ENCODE measurements at regions not wholly inside any gene's neighbourhood (a gene's known extent, or its start where the extent isn't known, plus 50 kb on each side); places are given as distances from the start of the nearest gene placed in this dataset.

DNA sequence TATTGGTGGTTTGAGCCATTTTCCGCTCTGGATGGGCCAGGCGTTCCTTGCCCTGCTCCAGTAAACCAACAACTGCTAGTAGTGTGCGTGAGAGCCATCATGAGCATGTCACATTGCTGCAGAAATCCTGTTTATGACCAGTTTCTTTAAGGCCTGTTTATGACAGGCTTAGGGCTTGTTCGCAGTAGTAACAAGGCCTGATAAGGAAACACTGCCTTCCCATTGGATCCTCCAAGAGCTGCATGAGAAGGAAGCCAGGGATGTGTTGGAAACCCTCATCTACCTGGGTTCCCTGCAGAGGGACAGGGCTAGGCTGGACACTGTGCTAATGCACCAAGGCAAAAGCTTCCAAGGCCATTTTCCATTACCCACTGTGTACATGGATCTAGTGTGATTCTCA, 153.9 kb downstream of the ZNF518B start:
- Histone ChIP-seq H3K9me3 (no peaks in the 10 kb centered on the region), H3K27me3 (no peaks in the 10 kb centered on the region), H3K4me3 (no peak overlapping the region), H3K4me1 (no peaks in the 10 kb centered on the region), H3K27ac (no peak overlapping the region), H3K36me3 (no peaks in the 10 kb centered on the region)
- DNase-seq = no peak
- TF ChIP-seq CTCF (IDR thresholded peaks at IDR 0.05) = no peak
- intact Hi-C loops (cut with DNase I) = no loop called here
- ATAC-seq = no peak

GRCh38 chr4:10302096-10302495, 155.1 kb downstream of the ZNF518B start:
- no peak for TF ChIP-seq CTCF (IDR thresholded peaks at IDR 0.05)
- no peak overlapping the region for H3K27ac ChIP-seq
- no peaks in the 10 kb centered on the region for H3K9me3 ChIP-seq
- ATAC-seq (no peak), DNase-seq (no peak)
- no peaks in the 10 kb centered on the region for H3K27me3 ChIP-seq
- intact Hi-C loops (cut with DNase I) = no loop called here
- no peak overlapping the region for H3K4me3 ChIP-seq
- no peaks in the 10 kb centered on the region for H3K36me3 ChIP-seq
- no peaks in the 10 kb centered on the region for H3K4me1 ChIP-seq

GRCh38 chr4:10299601-10300000, 157.6 kb downstream of the ZNF518B start:
- intact Hi-C loops (cut with DNase I) = no loop called here
- ATAC-seq = no peak

DNA sequence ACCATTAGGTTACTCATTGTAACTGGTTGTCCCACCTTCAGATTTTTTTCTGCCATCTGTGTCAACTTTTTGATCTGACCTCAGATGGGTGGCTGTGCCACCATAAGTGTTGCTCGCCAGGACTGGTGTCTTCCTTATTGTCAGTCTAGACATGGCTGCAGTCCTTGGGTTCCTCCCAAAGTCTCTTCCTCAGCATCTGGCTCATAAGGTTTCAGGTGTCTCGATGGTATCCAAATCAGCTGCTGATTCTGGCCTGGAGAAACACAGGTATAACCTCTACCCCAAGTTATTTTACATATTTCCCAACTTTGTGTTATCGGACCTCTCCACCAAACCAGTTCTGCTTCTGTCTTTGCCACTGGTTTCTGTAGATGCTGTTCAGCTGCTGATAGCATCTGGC, 158.5 kb downstream of the ZNF518B start:
- ATAC-seq = no peak
- intact Hi-C loops (cut with DNase I) = no loop called here
- Histone ChIP-seq H3K27ac (no peak overlapping the region), H3K36me3 (no peaks in the 10 kb centered on the region), H3K9me3 (no peaks in the 10 kb centered on the region), H3K4me3 (no peak overlapping the region), H3K4me1 (no peaks in the 10 kb centered on the region), H3K27me3 (no peaks in the 10 kb centered on the region)
- TF ChIP-seq CTCF (IDR thresholded peaks at IDR 0.05) = no peak
- DNase-seq = no peak

More at GRCh38 chr4:10299601-10300000, 157.6 kb downstream of the ZNF518B start:
- Histone ChIP-seq H3K9me3 (no peaks in the 10 kb centered on the region), H3K36me3 (no peaks in the 10 kb centered on the region), H3K4me1 (no peaks in the 10 kb centered on the region), H3K27me3 (no peaks in the 10 kb centered on the region), H3K27ac (no peak overlapping the region), H3K4me3 (no peak overlapping the region)
- DNase-seq = no peak
- no peak for TF ChIP-seq CTCF (IDR thresholded peaks at IDR 0.05)

GRCh38 chr4:10296730-10297129, 160.5 kb downstream of the ZNF518B start:
- no peak for DNase-seq
- no peak overlapping the region for H3K4me3 ChIP-seq
- no peaks in the 10 kb centered on the region for H3K36me3 ChIP-seq
- H3K27ac ChIP-seq = no peak overlapping the region
- TF ChIP-seq CTCF (IDR thresholded peaks at IDR 0.05) = no peak
- intact Hi-C loops (cut with DNase I) = no loop called here
- H3K9me3 ChIP-seq = no peaks in the 10 kb centered on the region
- H3K27me3 ChIP-seq = no peaks in the 10 kb centered on the region
- ATAC-seq = no peak
- H3K4me1 ChIP-seq = no peaks in the 10 kb centered on the region

Data from left lung (tissue), 4 donors.